Mesothelial cell of epicardium (in vitro differentiated cells): ENCODE measurements at regions not wholly inside any gene's neighbourhood (a gene's known extent, or its start where the extent isn't known, plus 50 kb on each side); places are given as distances from the start of the nearest gene placed in this dataset.

ENCODE experiments used
- DNase-seq, 2 experiments: peaks; one replicate each; pipeline ENCODE4 v3.0.0; 2021; ENCODE audit warnings: low spot score in 2 of 2; ENCODE audit not compliant: unreplicated experiment in 2 of 2
- H3K27ac Mint-ChIP-seq: 2 replicates; pipeline ENCODE4 v1.8.0; 2021; ENCODE audit warnings: mixed read lengths
- H3K27me3 Mint-ChIP-seq: 2 replicates; pipeline ENCODE4 v1.8.0; 2021; ENCODE audit warnings: low read depth, mixed read lengths
- H3K36me3 Mint-ChIP-seq: 2 replicates; pipeline ENCODE4 v1.8.0; 2021; ENCODE audit warnings: mixed read lengths
- H3K4me1 Mint-ChIP-seq: 2 replicates; pipeline ENCODE4 v1.8.0; 2021; ENCODE audit warnings: mixed read lengths
- H3K4me3 Mint-ChIP-seq: 2 replicates; pipeline ENCODE4 v1.8.0; 2021; ENCODE audit warnings: mild to moderate bottlenecking, moderate library complexity, mixed read lengths
- H3K9me3 Mint-ChIP-seq: 2 replicates; pipeline ENCODE4 v1.8.0; 2021; ENCODE audit warnings: mixed read lengths
- CTCF ChIP-seq: fragments of 200-600 bp; sonication (generic); IDR thresholded peaks from one replicate; pipeline ENCODE4 v1.5.0; 2021; ENCODE audit warnings: antibody characterized with exemption; ENCODE audit not compliant: unreplicated experiment

- Mint-ChIP-seq H3K4me1 (no peaks in the 10 kb centered on the region), H3K36me3 (no peaks in the 10 kb centered on the region)
Measured at GRCh38 chr10:2660276-2660675, 407.1 kb upstream of the PFKP start.

GRCh38 chr10:2659660-2660209 is 407.6 kb upstream of the PFKP start:
- H3K4me3 Mint-ChIP-seq, result no peak overlapping the region
- no peak for TF ChIP-seq CTCF
- peaks cover 4% of the 10 kb centered on the region for H3K9me3 Mint-ChIP-seq
- H3K36me3 Mint-ChIP-seq, result no peaks in the 10 kb centered on the region
- no peaks in the 10 kb centered on the region for H3K4me1 Mint-ChIP-seq
- no peak for DNase-seq
- H3K27me3 Mint-ChIP-seq, result peaks cover 17% of the 10 kb centered on the region
- no peak overlapping the region for H3K27ac Mint-ChIP-seq

More at GRCh38 chr10:2660276-2660675, 407.1 kb upstream of the PFKP start:
- no peak overlapping the region for H3K4me3 Mint-ChIP-seq
- DNase-seq, result no peak
- no peak for TF ChIP-seq CTCF
- H3K27ac Mint-ChIP-seq, result no peak overlapping the region
- peaks cover 9% of the 10 kb centered on the region for H3K9me3 Mint-ChIP-seq
- peaks cover 17% of the 10 kb centered on the region for H3K27me3 Mint-ChIP-seq

- Mint-ChIP-seq H3K27ac (no peak overlapping the region), H3K4me3 (no peak overlapping the region), H3K4me1 (no peaks in the 10 kb centered on the region), H3K9me3 (no peaks in the 10 kb centered on the region), H3K27me3 (peaks cover 17% of the 10 kb centered on the region), H3K36me3 (no peaks in the 10 kb centered on the region)
- TF ChIP-seq CTCF, result no peak
- no peak for DNase-seq
Measured at GRCh38 chr10:2658780-2659179, 408.6 kb upstream of the PFKP start.

- no peak for DNase-seq
- Mint-ChIP-seq H3K27ac (no peak overlapping the region), H3K36me3 (no peaks in the 10 kb centered on the region), H3K4me3 (no peak overlapping the region), H3K4me1 (no peaks in the 10 kb centered on the region), H3K9me3 (no peaks in the 10 kb centered on the region), H3K27me3 (no peaks in the 10 kb centered on the region)
- no peak for TF ChIP-seq CTCF
Measured at GRCh38 chr10:2650328-2650727, 417.0 kb upstream of the PFKP start.

- DNase-seq, result no peak
- Mint-ChIP-seq H3K9me3 (no peaks in the 10 kb centered on the region), H3K27ac (no peak overlapping the region), H3K4me1 (no peaks in the 10 kb centered on the region), H3K27me3 (peaks cover 27% of the 10 kb centered on the region), H3K36me3 (no peaks in the 10 kb centered on the region), H3K4me3 (no peak overlapping the region)
- no peak for TF ChIP-seq CTCF
Measured at GRCh38 chr10:2641028-2641427, 426.3 kb upstream of the PFKP start.

- H3K9me3 Mint-ChIP-seq, result no peaks in the 10 kb centered on the region
- no peaks in the 10 kb centered on the region for H3K36me3 Mint-ChIP-seq
- no peak overlapping the region for H3K27ac Mint-ChIP-seq
- no peak for TF ChIP-seq CTCF
- peaks cover 28% of the 10 kb centered on the region for H3K27me3 Mint-ChIP-seq
- no peak overlapping the region for H3K4me3 Mint-ChIP-seq
- H3K4me1 Mint-ChIP-seq, result no peaks in the 10 kb centered on the region
- DNase-seq, result no peak
Measured at GRCh38 chr10:2633630-2634029, 433.7 kb upstream of the PFKP start.
